K562 (cell line): ENCODE measurements at regions not wholly inside any gene's neighbourhood (a gene's known extent, or its start where the extent isn't known, plus 50 kb on each side); places are given as distances from the start of the nearest gene placed in this dataset.

ENCODE experiments used
- EZH2 ChIP-seq: IDR thresholded peaks from 2 replicates; pipeline ENCODE4 v1.6.1; 2012; ENCODE audit warnings: low read depth, mild to moderate bottlenecking, inconsistent platforms, low read length, borderline replicate concordance
- FOXK2 ChIP-seq, 2 experiments: fragments of 450-650 bp; IDR thresholded peaks in 1 of 2; conservative IDR thresholded peaks in 1 of 2; 2 replicates each; pipeline ENCODE4 v1.6.1; 2016; ENCODE audit warnings: low read depth in 2 of 2, mild to moderate bottlenecking in 1 of 2
- GATAD2A ChIP-seq: fragments of 450-650 bp; IDR thresholded peaks from 2 replicates; pipeline ENCODE4 v1.6.1; 2017
- HNRNPH1 ChIP-seq: fragments of 200-400 bp; formaldehyde crosslinking; optimal IDR thresholded peaks from 2 replicates; pipeline ENCODE3; 2017; ENCODE audit warnings: low read depth, mild to moderate bottlenecking, low read length, moderate library complexity
- POLR2G ChIP-seq: fragments of 200-400 bp; formaldehyde crosslinking; IDR thresholded peaks from 2 replicates; pipeline ENCODE4 v1.6.1; 2017; ENCODE audit warnings: low read depth, mild to moderate bottlenecking, antibody characterized with exemption, low read length, moderate library complexity
- RFX5 ChIP-seq: IDR thresholded peaks from 2 replicates; pipeline ENCODE4 v1.6.1; 2011; ENCODE audit warnings: low read depth, mild to moderate bottlenecking, improper control_type of control experiment, low read length
- TCF3 ChIP-seq: sonication (generic); formaldehyde crosslinking; IDR thresholded peaks from 2 replicates; pipeline ENCODE4 v1.4.0; 2020; ENCODE audit warnings: mild to moderate bottlenecking, missing genetic modification reagents
- TCF7L2 ChIP-seq: fragments of 150-350 bp; IDR thresholded peaks from 2 replicates; pipeline ENCODE4 v1.6.1; 2016; ENCODE audit warnings: low read depth, mild to moderate bottlenecking, low read length, moderate library complexity
- YY1 ChIP-seq, 3 experiments: IDR thresholded peaks; 2 replicates each; pipeline ENCODE4 v1.6.1; 2011; ENCODE audit warnings: low read length in 2 of 3, mild to moderate bottlenecking in 2 of 3, moderate library complexity in 2 of 3, borderline replicate concordance in 1 of 3, control low read depth in 1 of 3, low read depth in 1 of 3; ENCODE audit not compliant: insufficient read depth in 3 of 3, insufficient replicate concordance in 2 of 3, control insufficient read depth in 1 of 3, insufficient read length in 1 of 3; ENCODE audit errors: extremely low read depth in 1 of 3
- ZBTB43 ChIP-seq: sonication (generic); formaldehyde crosslinking; IDR thresholded peaks from 2 replicates; pipeline ENCODE4 v1.8.0; 2023; ENCODE audit warnings: mild to moderate bottlenecking, missing genetic modification reagents
- ZNF707 ChIP-seq: fragments of 250-450 bp; sonication (Bioruptor Pico); conservative IDR thresholded peaks from 2 replicates; pipeline ENCODE4 v1.8.0; 2022; ENCODE audit warnings: inconsistent platforms, mild to moderate bottlenecking, moderate library complexity
- TF ChIP-seq, protein P1 (sequence below): fragments of 200-800 bp; sonication (Bioruptor generic); IDR thresholded peaks from 2 replicates; pipeline ENCODE4 v1.6.1; 2016; ENCODE audit warnings: missing genetic modification characterization, missing compliant biosample characterization
- TF ChIP-seq, protein P2 (sequence below), 2 experiments: fragments of 450-650 bp; formaldehyde crosslinking in 1 of 2; IDR thresholded peaks; 2 replicates each; pipeline versions ENCODE4 v1.4.0 to v1.6.1; 2014 to 2020; ENCODE audit warnings: mild to moderate bottlenecking in 2 of 2, borderline replicate concordance in 1 of 2, low read depth in 1 of 2
- TF ChIP-seq, protein P3 (sequence below), 3 experiments: IDR thresholded peaks in 2 of 3; conservative IDR thresholded peaks in 1 of 3; 2 replicates each; pipeline ENCODE4 v1.5.1; 2011 to 2012; ENCODE audit warnings: low read length in 3 of 3, mild to moderate bottlenecking in 3 of 3, control low read depth in 2 of 3, improper control_type of control experiment in 1 of 3, inconsistent platforms in 1 of 3, low read depth in 1 of 3, mixed read lengths in 1 of 3, moderate library complexity in 1 of 3; ENCODE audit not compliant: insufficient read depth in 2 of 3

DNA sequence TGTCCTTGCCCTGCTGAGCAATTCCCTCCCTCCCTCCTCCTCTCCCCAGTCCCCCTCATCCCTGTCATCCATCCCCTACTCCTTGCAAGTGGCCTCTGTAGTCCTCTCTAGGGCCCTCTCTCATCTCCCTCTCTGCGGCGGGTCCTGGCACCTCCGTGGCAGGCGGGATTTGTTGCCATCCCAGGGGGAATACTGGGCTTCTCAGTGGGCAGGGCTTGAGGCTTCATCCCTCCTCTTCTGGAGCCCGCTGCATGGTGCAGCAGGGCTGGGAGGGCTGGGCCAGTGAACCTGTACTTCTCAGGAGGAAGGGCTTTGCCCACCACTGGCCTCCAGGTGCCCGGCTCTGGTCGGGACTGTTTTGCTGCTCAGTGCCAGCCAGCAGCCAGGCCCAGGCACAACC, 216.2 kb downstream of the TFCP2L1 start:
- TF ChIP-seq, protein P1, sequence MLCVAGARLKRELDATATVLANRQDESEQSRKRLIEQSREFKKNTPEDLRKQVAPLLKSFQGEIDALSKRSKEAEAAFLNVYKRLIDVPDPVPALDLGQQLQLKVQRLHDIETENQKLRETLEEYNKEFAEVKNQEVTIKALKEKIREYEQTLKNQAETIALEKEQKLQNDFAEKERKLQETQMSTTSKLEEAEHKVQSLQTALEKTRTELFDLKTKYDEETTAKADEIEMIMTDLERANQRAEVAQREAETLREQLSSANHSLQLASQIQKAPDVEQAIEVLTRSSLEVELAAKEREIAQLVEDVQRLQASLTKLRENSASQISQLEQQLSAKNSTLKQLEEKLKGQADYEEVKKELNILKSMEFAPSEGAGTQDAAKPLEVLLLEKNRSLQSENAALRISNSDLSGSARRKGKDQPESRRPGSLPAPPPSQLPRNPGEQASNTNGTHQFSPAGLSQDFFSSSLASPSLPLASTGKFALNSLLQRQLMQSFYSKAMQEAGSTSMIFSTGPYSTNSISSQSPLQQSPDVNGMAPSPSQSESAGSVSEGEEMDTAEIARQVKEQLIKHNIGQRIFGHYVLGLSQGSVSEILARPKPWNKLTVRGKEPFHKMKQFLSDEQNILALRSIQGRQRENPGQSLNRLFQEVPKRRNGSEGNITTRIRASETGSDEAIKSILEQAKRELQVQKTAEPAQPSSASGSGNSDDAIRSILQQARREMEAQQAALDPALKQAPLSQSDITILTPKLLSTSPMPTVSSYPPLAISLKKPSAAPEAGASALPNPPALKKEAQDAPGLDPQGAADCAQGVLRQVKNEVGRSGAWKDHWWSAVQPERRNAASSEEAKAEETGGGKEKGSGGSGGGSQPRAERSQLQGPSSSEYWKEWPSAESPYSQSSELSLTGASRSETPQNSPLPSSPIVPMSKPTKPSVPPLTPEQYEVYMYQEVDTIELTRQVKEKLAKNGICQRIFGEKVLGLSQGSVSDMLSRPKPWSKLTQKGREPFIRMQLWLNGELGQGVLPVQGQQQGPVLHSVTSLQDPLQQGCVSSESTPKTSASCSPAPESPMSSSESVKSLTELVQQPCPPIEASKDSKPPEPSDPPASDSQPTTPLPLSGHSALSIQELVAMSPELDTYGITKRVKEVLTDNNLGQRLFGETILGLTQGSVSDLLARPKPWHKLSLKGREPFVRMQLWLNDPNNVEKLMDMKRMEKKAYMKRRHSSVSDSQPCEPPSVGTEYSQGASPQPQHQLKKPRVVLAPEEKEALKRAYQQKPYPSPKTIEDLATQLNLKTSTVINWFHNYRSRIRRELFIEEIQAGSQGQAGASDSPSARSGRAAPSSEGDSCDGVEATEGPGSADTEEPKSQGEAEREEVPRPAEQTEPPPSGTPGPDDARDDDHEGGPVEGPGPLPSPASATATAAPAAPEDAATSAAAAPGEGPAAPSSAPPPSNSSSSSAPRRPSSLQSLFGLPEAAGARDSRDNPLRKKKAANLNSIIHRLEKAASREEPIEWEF: no peak
- TF ChIP-seq ZBTB43 (CRISPR knock-in tag) (no peak), EZH2 (no peak), FOXK2 (conservative IDR thresholded peaks at IDR 0.05 in 1 of 2, IDR thresholded peaks at IDR 0.05 in 1 of 2; ENCODE audit: low read depth in 2 of 2) (no peak), POLR2G (no peak), ZNF707 (CRISPR knock-in tag) (no peak), TCF7L2 (no peak), RFX5 (no peak), HNRNPH1 (no peak), YY1 (IDR thresholded peaks at IDR 0.05; ENCODE audit: borderline replicate concordance in 1 of 3, control insufficient read depth in 1 of 3, extremely low read depth in 1 of 3, insufficient read depth in 3 of 3, insufficient read length in 1 of 3, insufficient replicate concordance in 2 of 3, low read depth in 1 of 3, low read length in 2 of 3) (no peak), GATAD2A (no peak), TCF3 (CRISPR knock-in tag) (no peak)
- TF ChIP-seq, protein P2, sequence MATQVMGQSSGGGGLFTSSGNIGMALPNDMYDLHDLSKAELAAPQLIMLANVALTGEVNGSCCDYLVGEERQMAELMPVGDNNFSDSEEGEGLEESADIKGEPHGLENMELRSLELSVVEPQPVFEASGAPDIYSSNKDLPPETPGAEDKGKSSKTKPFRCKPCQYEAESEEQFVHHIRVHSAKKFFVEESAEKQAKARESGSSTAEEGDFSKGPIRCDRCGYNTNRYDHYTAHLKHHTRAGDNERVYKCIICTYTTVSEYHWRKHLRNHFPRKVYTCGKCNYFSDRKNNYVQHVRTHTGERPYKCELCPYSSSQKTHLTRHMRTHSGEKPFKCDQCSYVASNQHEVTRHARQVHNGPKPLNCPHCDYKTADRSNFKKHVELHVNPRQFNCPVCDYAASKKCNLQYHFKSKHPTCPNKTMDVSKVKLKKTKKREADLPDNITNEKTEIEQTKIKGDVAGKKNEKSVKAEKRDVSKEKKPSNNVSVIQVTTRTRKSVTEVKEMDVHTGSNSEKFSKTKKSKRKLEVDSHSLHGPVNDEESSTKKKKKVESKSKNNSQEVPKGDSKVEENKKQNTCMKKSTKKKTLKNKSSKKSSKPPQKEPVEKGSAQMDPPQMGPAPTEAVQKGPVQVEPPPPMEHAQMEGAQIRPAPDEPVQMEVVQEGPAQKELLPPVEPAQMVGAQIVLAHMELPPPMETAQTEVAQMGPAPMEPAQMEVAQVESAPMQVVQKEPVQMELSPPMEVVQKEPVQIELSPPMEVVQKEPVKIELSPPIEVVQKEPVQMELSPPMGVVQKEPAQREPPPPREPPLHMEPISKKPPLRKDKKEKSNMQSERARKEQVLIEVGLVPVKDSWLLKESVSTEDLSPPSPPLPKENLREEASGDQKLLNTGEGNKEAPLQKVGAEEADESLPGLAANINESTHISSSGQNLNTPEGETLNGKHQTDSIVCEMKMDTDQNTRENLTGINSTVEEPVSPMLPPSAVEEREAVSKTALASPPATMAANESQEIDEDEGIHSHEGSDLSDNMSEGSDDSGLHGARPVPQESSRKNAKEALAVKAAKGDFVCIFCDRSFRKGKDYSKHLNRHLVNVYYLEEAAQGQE (IDR thresholded peaks at IDR 0.05; ENCODE audit: borderline replicate concordance): no peak
- TF ChIP-seq, protein P2 (CRISPR knock-in tag; IDR thresholded peaks at IDR 0.05; ENCODE audit: low read depth): no peak
- TF ChIP-seq, protein P3, sequence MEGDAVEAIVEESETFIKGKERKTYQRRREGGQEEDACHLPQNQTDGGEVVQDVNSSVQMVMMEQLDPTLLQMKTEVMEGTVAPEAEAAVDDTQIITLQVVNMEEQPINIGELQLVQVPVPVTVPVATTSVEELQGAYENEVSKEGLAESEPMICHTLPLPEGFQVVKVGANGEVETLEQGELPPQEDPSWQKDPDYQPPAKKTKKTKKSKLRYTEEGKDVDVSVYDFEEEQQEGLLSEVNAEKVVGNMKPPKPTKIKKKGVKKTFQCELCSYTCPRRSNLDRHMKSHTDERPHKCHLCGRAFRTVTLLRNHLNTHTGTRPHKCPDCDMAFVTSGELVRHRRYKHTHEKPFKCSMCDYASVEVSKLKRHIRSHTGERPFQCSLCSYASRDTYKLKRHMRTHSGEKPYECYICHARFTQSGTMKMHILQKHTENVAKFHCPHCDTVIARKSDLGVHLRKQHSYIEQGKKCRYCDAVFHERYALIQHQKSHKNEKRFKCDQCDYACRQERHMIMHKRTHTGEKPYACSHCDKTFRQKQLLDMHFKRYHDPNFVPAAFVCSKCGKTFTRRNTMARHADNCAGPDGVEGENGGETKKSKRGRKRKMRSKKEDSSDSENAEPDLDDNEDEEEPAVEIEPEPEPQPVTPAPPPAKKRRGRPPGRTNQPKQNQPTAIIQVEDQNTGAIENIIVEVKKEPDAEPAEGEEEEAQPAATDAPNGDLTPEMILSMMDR (IDR thresholded peaks at IDR 0.05 in 2 of 3, conservative IDR thresholded peaks at IDR 0.05 in 1 of 3; ENCODE audit: insufficient read depth in 2 of 3, low read depth in 1 of 3, low read length in 3 of 3): no peak
